MCF 10A (cell line): ENCODE measurements at regions not wholly inside any gene's neighbourhood (a gene's known extent, or its start where the extent isn't known, plus 50 kb on each side); places are given as distances from the start of the nearest gene placed in this dataset.

Experiments used
- BruUV-seq: library from RNA; stranded (reverse); fragments of 400-500 nt; replicated peaks from 2 replicates; lab custom pipeline; 2021; lab: Mats Ljungman, UMichigan
- CTCF ChIA-PET: fragments of 300-600 bp; sonication (Branson Sonifier 250); formaldehyde crosslinking; extraction: SDS; loops from one replicate; lab custom pipeline; 2021; ENCODE audit warnings: antibody characterized with exemption, inconsistent platforms; lab: Yijun Ruan, JAX
- POLR2A ChIA-PET: fragments of 300-600, 350-650 bp; sonication (Branson Sonifier 250); formaldehyde crosslinking; extraction: SDS; loops from one replicate; lab custom pipeline; 2020; ENCODE audit warnings: antibody characterized with exemption, inconsistent platforms; lab: Yijun Ruan, JAX
- DNase-seq: peaks from one replicate; pipeline ENCODE4 v3.0.0-alpha.2; 2018; ENCODE audit not compliant: unreplicated experiment
- H3K27ac Mint-ChIP-seq: one replicate; pipeline ENCODE4 v1.8.0; 2022; ENCODE audit warnings: mild to moderate bottlenecking, low read depth, mixed read lengths; ENCODE audit not compliant: unreplicated experiment
- H3K27me3 Mint-ChIP-seq: one replicate; pipeline ENCODE4 v1.8.0; 2022; ENCODE audit warnings: mixed read lengths; ENCODE audit not compliant: insufficient read depth, unreplicated experiment
- H3K36me3 Mint-ChIP-seq: one replicate; pipeline ENCODE4 v1.8.0; 2022; ENCODE audit warnings: mild to moderate bottlenecking, moderate library complexity, mixed read lengths; ENCODE audit not compliant: insufficient read depth, unreplicated experiment
- H3K4me1 Mint-ChIP-seq: one replicate; pipeline ENCODE4 v1.8.0; 2022; ENCODE audit warnings: mixed read lengths; ENCODE audit not compliant: insufficient read depth, unreplicated experiment
- H3K4me3 Mint-ChIP-seq: one replicate; pipeline ENCODE4 v1.8.0; 2022; ENCODE audit warnings: mild to moderate bottlenecking, moderate library complexity, mixed read lengths; ENCODE audit not compliant: unreplicated experiment
- H3K9me3 Mint-ChIP-seq: one replicate; pipeline ENCODE4 v1.8.0; 2022; ENCODE audit warnings: mixed read lengths; ENCODE audit not compliant: unreplicated experiment
- intact Hi-C: fragments of 100-400 bp; cut with micrococcal nuclease; formaldehyde crosslinking; loops from 2 replicates; pipeline ENCODE4 v1.14.1; 2022
- TF ChIP-seq, protein P1 (sequence below): fragments of 200-600 bp; IDR thresholded peaks from one replicate; pipeline ENCODE4 v1.8.0; 2022; ENCODE audit warnings: antibody characterized with exemption, mild to moderate bottlenecking; ENCODE audit not compliant: unreplicated experiment

- CTCF ChIA-PET, result no interaction called here
- TF ChIP-seq, protein P1, sequence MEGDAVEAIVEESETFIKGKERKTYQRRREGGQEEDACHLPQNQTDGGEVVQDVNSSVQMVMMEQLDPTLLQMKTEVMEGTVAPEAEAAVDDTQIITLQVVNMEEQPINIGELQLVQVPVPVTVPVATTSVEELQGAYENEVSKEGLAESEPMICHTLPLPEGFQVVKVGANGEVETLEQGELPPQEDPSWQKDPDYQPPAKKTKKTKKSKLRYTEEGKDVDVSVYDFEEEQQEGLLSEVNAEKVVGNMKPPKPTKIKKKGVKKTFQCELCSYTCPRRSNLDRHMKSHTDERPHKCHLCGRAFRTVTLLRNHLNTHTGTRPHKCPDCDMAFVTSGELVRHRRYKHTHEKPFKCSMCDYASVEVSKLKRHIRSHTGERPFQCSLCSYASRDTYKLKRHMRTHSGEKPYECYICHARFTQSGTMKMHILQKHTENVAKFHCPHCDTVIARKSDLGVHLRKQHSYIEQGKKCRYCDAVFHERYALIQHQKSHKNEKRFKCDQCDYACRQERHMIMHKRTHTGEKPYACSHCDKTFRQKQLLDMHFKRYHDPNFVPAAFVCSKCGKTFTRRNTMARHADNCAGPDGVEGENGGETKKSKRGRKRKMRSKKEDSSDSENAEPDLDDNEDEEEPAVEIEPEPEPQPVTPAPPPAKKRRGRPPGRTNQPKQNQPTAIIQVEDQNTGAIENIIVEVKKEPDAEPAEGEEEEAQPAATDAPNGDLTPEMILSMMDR, result no peak
- intact Hi-C loops, result no loop called here
- DNase-seq, result no peak
- no peak overlapping the region for H3K27ac Mint-ChIP-seq
- H3K36me3 Mint-ChIP-seq, result no peaks in the 10 kb centered on the region
- no peaks in the 10 kb centered on the region for H3K4me1 Mint-ChIP-seq
- H3K9me3 Mint-ChIP-seq, result no peaks in the 10 kb centered on the region
- POLR2A ChIA-PET, result no interaction called here
- BruUV-seq, result no TSS peak
- no peak overlapping the region for H3K4me3 Mint-ChIP-seq
- no peaks in the 10 kb centered on the region for H3K27me3 Mint-ChIP-seq
Measured at GRCh38 chr13:92951273-92951890, 275.2 kb upstream of the GPC6 start.

DNA sequence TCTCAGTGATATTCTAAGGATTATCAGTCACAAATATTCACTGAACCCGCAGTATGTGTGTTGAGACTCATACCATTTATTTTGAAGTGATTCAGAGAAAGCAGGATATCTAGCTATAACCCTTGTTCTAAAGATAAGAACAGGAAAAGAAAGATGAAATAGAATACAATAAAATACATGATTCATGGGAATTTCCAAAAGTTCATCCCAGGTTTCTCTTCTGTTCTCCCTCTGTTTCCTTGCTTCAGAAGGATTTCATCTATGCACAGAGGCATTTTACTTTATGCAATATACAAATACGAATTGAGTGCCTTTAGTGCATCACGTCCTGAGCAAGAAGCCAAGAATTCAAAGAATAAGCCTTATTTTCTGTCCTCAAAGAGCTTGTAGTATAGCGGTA is 274.4 kb upstream of the GPC6 start:
- no TSS peak for BruUV-seq

GRCh38 chr13:92954746-92955145 is 271.9 kb upstream of the GPC6 start:
- CTCF ChIA-PET, result interaction anchor here (1.4 kb wide), 1 partner anchor 13 kb away, joined by 4 read pairs; no protein-coding TSS in a partner anchor
- DNase-seq, result no peak
- BruUV-seq, result no TSS peak
- no peaks in the 10 kb centered on the region for H3K4me1 Mint-ChIP-seq
- no peaks in the 10 kb centered on the region for H3K9me3 Mint-ChIP-seq
- POLR2A ChIA-PET, result no interaction called here
- no peaks in the 10 kb centered on the region for H3K36me3 Mint-ChIP-seq
- H3K4me3 Mint-ChIP-seq, result no peak overlapping the region
- no peak overlapping the region for H3K27ac Mint-ChIP-seq
- intact Hi-C loops, result no loop called here
- TF ChIP-seq, protein P1, result no peak
- no peaks in the 10 kb centered on the region for H3K27me3 Mint-ChIP-seq

More for the DNA sequence above, 274.4 kb upstream of the GPC6 start:
- Mint-ChIP-seq H3K4me3 (no peak overlapping the region), H3K27ac (no peak overlapping the region), H3K9me3 (no peaks in the 10 kb centered on the region), H3K4me1 (no peaks in the 10 kb centered on the region), H3K27me3 (no peaks in the 10 kb centered on the region), H3K36me3 (no peaks in the 10 kb centered on the region)
- TF ChIP-seq, protein P1, result no peak
- DNase-seq, result no peak
- intact Hi-C loops, result no loop called here
- ChIA-PET CTCF (interaction anchor here (0.6 kb wide), 1 partner anchor 32 kb away, joined by 3 read pairs; no protein-coding TSS in a partner anchor), POLR2A (no interaction called here)

- POLR2A ChIA-PET, result no interaction called here
Measured at GRCh38 chr13:92959790-92960189, 266.8 kb upstream of the GPC6 start.

More at GRCh38 chr13:92959790-92960189, 266.8 kb upstream of the GPC6 start:
- Mint-ChIP-seq H3K4me3 (no peak overlapping the region), H3K9me3 (peaks cover 8% of the 10 kb centered on the region), H3K27ac (no peak overlapping the region), H3K36me3 (no peaks in the 10 kb centered on the region), H3K27me3 (no peaks in the 10 kb centered on the region), H3K4me1 (no peaks in the 10 kb centered on the region)
- no peak for DNase-seq
- TF ChIP-seq, protein P1, result no peak
- intact Hi-C loops, result loop anchor here (10.0 kb wide), 1 partner anchor 775 kb away; no protein-coding TSS in a partner anchor
- no TSS peak for BruUV-seq
- CTCF ChIA-PET, result interaction anchor here (0.5 kb wide), 1 partner anchor 187 kb away, joined by 3 read pairs; no protein-coding TSS in a partner anchor
